GM12878 (cell line): ENCODE measurements at regions not wholly inside any gene's neighbourhood (a gene's known extent, or its start where the extent isn't known, plus 50 kb on each side); places are given as distances from the start of the nearest gene placed in this dataset.

Experiments
- ATAC-seq: fragments of 200-7000 bp; cut with Tn5 transposase; 3 replicates; pipeline ENCODE4 v1.9.1; 2020; ENCODE audit warnings: mild to moderate bottlenecking, moderate library complexity
- BruUV-seq: library from RNA; stranded (reverse); fragments of 400-500 nt; replicated peaks from 2 replicates; lab custom pipeline; 2021; lab: Mats Ljungman, UMichigan
- CTCF ChIA-PET: fragments of 300-600 bp; sonication (Branson Sonifier 250); formaldehyde crosslinking; extraction: SDS; loops from one replicate; lab custom pipeline; 2021; ENCODE audit warnings: inconsistent platforms; lab: Yijun Ruan, JAX
- POLR2A ChIA-PET: fragments of 350-600 bp; formaldehyde crosslinking; extraction: SDS; loops from one replicate; lab custom pipeline; 2021; ENCODE audit warnings: inconsistent platforms; lab: Charles Lee
- RAD21 ChIA-PET: fragments of 300-600 bp; sonication (Branson Sonifier 250); formaldehyde crosslinking; loops from one replicate; lab custom pipeline; 2023; ENCODE audit warnings: antibody characterized with exemption; ENCODE audit not compliant: unreplicated experiment; lab: Charles Lee
- SMC1A ChIA-PET: fragments of 300-600 bp; sonication (Branson Sonifier 250); formaldehyde crosslinking; loops from one replicate; lab custom pipeline; 2023; ENCODE audit not compliant: unreplicated experiment, uncharacterized antibody; lab: Charles Lee
- DNase-seq: peaks from one replicate; pipeline ENCODE4 v3.0.0-alpha.2; 2011; ENCODE audit warnings: low read depth, low spot score
- FAIRE-seq: peaks from 3 replicates; lab custom pipeline; 2011; peaks lifted over from hg19 to GRCh38; lab: Jason Lieb, UNC
- H2AFZ ChIP-seq: 2 replicates; pipeline ENCODE4 v1.6.0; 2011; ENCODE audit warnings: low read depth, low read length, control low read depth; ENCODE audit not compliant: control insufficient read depth
- H3K27ac ChIP-seq: 2 replicates; pipeline ENCODE4 v1.5.1; 2011; ENCODE audit warnings: control low read depth; ENCODE audit not compliant: control insufficient read depth, insufficient read depth
- H3K27me3 ChIP-seq, 2 experiments: replicated peaks in 1 of 2; 2 replicates each; pipeline versions ENCODE4 v1.6.0 to v1.6.1; 2011; ENCODE audit warnings: low read length in 1 of 2; ENCODE audit not compliant: control insufficient read depth in 2 of 2, insufficient read depth in 2 of 2
- H3K36me3 ChIP-seq, 2 experiments: 2 replicates each; pipeline ENCODE4 v1.5.1; 2011; ENCODE audit warnings: low read length in 1 of 2; ENCODE audit not compliant: control insufficient read depth in 2 of 2, insufficient read depth in 2 of 2
- H3K4me1 ChIP-seq: 2 replicates; pipeline ENCODE4 v1.6.1; 2011; ENCODE audit warnings: mild to moderate bottlenecking, low read length, moderate library complexity, mixed read lengths; ENCODE audit not compliant: control insufficient read depth, insufficient read depth
- H3K4me2 ChIP-seq: 2 replicates; pipeline ENCODE4 v1.6.0; 2011; ENCODE audit warnings: control low read depth; ENCODE audit not compliant: control insufficient read depth, insufficient read depth
- H3K4me3 ChIP-seq: fragments of 200-600 bp; sonication (generic); 2 replicates; pipeline ENCODE4 v1.5.1; 2016
- H3K79me2 ChIP-seq: 2 replicates; pipeline ENCODE4 v1.6.0; 2011; ENCODE audit warnings: low read length; ENCODE audit not compliant: control insufficient read depth, insufficient read depth
- H3K9ac ChIP-seq: 2 replicates; pipeline ENCODE4 v1.8.0; 2011; ENCODE audit warnings: low read length, control low read depth, mixed read lengths; ENCODE audit not compliant: control insufficient read depth, insufficient read depth
- H3K9me3 ChIP-seq: replicated peaks from 3 replicates; pipeline ENCODE4 v1.5.1; 2011; ENCODE audit warnings: mild to moderate bottlenecking, low read length; ENCODE audit not compliant: control insufficient read depth, insufficient read depth
- H4K20me1 ChIP-seq: 2 replicates; pipeline ENCODE4 v1.6.0; 2011; ENCODE audit not compliant: control insufficient read depth, insufficient read depth
- E2F4 ChIP-seq: IDR thresholded peaks from 2 replicates; pipeline ENCODE4 v1.6.1; 2012; ENCODE audit warnings: low read depth, low read length, improper control_type of control experiment
- EED ChIP-seq: sonication (generic); IDR thresholded peaks from 2 replicates; pipeline ENCODE4 v1.6.1; 2016; ENCODE audit warnings: antibody characterized with exemption, low read depth
- ETV6 ChIP-seq, 2 experiments: fragments of 450-650 bp in 1 of 2; IDR thresholded peaks in 1 of 2; conservative IDR thresholded peaks in 1 of 2; 2 replicates each; pipeline ENCODE4 v1.6.1; 2014; ENCODE audit warnings: antibody characterized with exemption in 1 of 2, borderline replicate concordance in 1 of 2, low read depth in 1 of 2, mild to moderate bottlenecking in 1 of 2, moderate library complexity in 1 of 2
- SREBF1 ChIP-seq: IDR thresholded peaks from 2 replicates; pipeline ENCODE4 v1.6.1; 2012; ENCODE audit warnings: mild to moderate bottlenecking, low read length
- ZBED1 ChIP-seq: IDR thresholded peaks from 2 replicates; pipeline ENCODE4 v1.6.1; 2016; ENCODE audit warnings: borderline replicate concordance
- ZNF207 ChIP-seq: fragments of 450-650 bp; IDR thresholded peaks from 2 replicates; pipeline ENCODE4 v1.6.1; 2014; ENCODE audit warnings: antibody characterized with exemption, mild to moderate bottlenecking, borderline replicate concordance
- ZNF384 ChIP-seq: IDR thresholded peaks from 2 replicates; pipeline ENCODE4 v1.6.1; 2012; ENCODE audit warnings: low read depth, mild to moderate bottlenecking, low read length, improper control_type of control experiment, borderline replicate concordance
- WGBS: methylation state at CpG from one replicate; pipeline ENCODE4 v1.1.6; 2016; ENCODE audit warnings: low lambda C conversion rate; ENCODE audit not compliant: insufficient replicate concordance, insufficient coverage; ENCODE audit errors: missing lambda C conversion rate; 5-methylcytosine and 5-hydroxymethylcytosine counted together
- in situ Hi-C: fragments of 300-500 bp; cut with MboI; formaldehyde crosslinking; loops from 9 replicates; pipeline ENCODE4 v1.14.3; 2018; ENCODE audit warnings: mixed read lengths
- intact Hi-C: fragments of 100-400 bp; cut with micrococcal nuclease; formaldehyde crosslinking; loops from one replicate; pipeline ENCODE4 v1.14.2; 2022; ENCODE audit not compliant: unreplicated experiment
- TF ChIP-seq, protein P1 (sequence below): fragments of 450-650 bp; IDR thresholded peaks from 2 replicates; pipeline ENCODE4 v1.6.1; 2017; ENCODE audit warnings: antibody characterized with exemption, mild to moderate bottlenecking, moderate library complexity

GRCh38 chr14:98695809-98696208, 576.2 kb downstream of the BCL11B start:
- no peaks in the 10 kb centered on the region for H3K4me1 ChIP-seq
- no peaks in the 10 kb centered on the region for H3K36me3 ChIP-seq
- ChIA-PET RAD21 (no interaction called here), CTCF (no interaction called here), POLR2A (no interaction called here), SMC1A (no interaction called here)
- no peak overlapping the region for H3K4me2 ChIP-seq
- H3K9me3 ChIP-seq: no peaks in the 10 kb centered on the region
- no peak overlapping the region for H2AFZ ChIP-seq
- H3K79me2 ChIP-seq: no peaks in the 10 kb centered on the region
- DNase-seq: no peak
- no peak overlapping the region for H3K9ac ChIP-seq
- in situ Hi-C loops (no loop called here), intact Hi-C loops (no loop called here)
- ATAC-seq: no peak
- BruUV-seq: no TSS peak
- TF ChIP-seq ETV6 (conservative IDR thresholded peaks at IDR 0.05 in 1 of 2, IDR thresholded peaks at IDR 0.05 in 1 of 2; ENCODE audit: borderline replicate concordance in 1 of 2, low read depth in 1 of 2) (no peak), ZBED1 (no peak), ZNF207 (no peak), E2F4 (no peak), EED (no peak), ZNF384 (no peak), SREBF1 (no peak)
- TF ChIP-seq, protein P1, sequence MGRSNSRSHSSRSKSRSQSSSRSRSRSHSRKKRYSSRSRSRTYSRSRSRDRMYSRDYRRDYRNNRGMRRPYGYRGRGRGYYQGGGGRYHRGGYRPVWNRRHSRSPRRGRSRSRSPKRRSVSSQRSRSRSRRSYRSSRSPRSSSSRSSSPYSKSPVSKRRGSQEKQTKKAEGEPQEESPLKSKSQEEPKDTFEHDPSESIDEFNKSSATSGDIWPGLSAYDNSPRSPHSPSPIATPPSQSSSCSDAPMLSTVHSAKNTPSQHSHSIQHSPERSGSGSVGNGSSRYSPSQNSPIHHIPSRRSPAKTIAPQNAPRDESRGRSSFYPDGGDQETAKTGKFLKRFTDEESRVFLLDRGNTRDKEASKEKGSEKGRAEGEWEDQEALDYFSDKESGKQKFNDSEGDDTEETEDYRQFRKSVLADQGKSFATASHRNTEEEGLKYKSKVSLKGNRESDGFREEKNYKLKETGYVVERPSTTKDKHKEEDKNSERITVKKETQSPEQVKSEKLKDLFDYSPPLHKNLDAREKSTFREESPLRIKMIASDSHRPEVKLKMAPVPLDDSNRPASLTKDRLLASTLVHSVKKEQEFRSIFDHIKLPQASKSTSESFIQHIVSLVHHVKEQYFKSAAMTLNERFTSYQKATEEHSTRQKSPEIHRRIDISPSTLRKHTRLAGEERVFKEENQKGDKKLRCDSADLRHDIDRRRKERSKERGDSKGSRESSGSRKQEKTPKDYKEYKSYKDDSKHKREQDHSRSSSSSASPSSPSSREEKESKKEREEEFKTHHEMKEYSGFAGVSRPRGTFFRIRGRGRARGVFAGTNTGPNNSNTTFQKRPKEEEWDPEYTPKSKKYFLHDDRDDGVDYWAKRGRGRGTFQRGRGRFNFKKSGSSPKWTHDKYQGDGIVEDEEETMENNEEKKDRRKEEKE: no peak
- H3K27me3 ChIP-seq: no peaks in the 10 kb centered on the region
- no peaks in the 10 kb centered on the region for H4K20me1 ChIP-seq
- FAIRE-seq: no peak
- 0% methylated on average over 1 of the region's 1 CpG for WGBS
- no peak overlapping the region for H3K27ac ChIP-seq
- H3K4me3 ChIP-seq: no peak overlapping the region
